Fibroblast of peridontal ligament (primary cell): ENCODE measurements at regions not wholly inside any gene's neighbourhood (a gene's known extent, or its start where the extent isn't known, plus 50 kb on each side); places are given as distances from the start of the nearest gene placed in this dataset.
"Not testable (repeated sequence)": the region's sequence is repeated elsewhere in the genome, so short reads cannot be mapped to it uniquely, and the experiment has no call there.

Experiments used
- DNase-seq: peaks from one replicate; pipeline ENCODE4 v3.0.0-alpha.2; 2010; ENCODE audit errors: extremely low read depth

- no peak for DNase-seq
These were observed 237.2 kb downstream of the ASMT start for GRCh38 chrX:1852082-1852481.

GRCh38 chrX:1853447-1853846, 238.6 kb downstream of the ASMT start:
- DNase-seq, result no peak

- no peak for DNase-seq
These were observed 239.1 kb downstream of the ASMT start for GRCh38 chrX:1853916-1854315.

- not testable (repeated sequence) for DNase-seq
These were observed 240.0 kb downstream of the ASMT start for GRCh38 chrX:1854861-1855260.

GRCh38 chrX:1859266-1859665, 244.4 kb downstream of the ASMT start:
- not testable (repeated sequence) for DNase-seq

- no peak for DNase-seq
These were observed 246.2 kb downstream of the ASMT start for GRCh38 chrX:1860936-1861594.

GRCh38 chrX:1863995-1864394, 249.1 kb downstream of the ASMT start:
- not testable (repeated sequence) for DNase-seq

- peak; percentile 16 for DNase-seq
These were observed 255.6 kb downstream of the ASMT start for GRCh38 chrX:1870421-1870820.

- no peak for DNase-seq
These were observed 257.0 kb downstream of the ASMT start for GRCh38 chrX:1871887-1872286.

- DNase-seq, result no peak
These were observed 258.8 kb downstream of the ASMT start for GRCh38 chrX:1873671-1874070.

GRCh38 chrX:1874416-1874815, 259.6 kb downstream of the ASMT start:
- no peak for DNase-seq

GRCh38 chrX:1874899-1875298, 260.0 kb downstream of the ASMT start:
- DNase-seq, result no peak

GRCh38 chrX:1876041-1876440, 261.2 kb downstream of the ASMT start:
- no peak for DNase-seq

- DNase-seq, result no peak
These were observed 262.9 kb downstream of the ASMT start for GRCh38 chrX:1877780-1878179.

GRCh38 chrX:1880884-1881817, 266.3 kb downstream of the ASMT start:
- not testable (repeated sequence) for DNase-seq

- no peak for DNase-seq
These were observed 268.9 kb downstream of the ASMT start for GRCh38 chrX:1883772-1884171.

GRCh38 chrX:1884446-1884845, 269.6 kb downstream of the ASMT start:
- DNase-seq, result no peak

- DNase-seq, result no peak
These were observed 270.3 kb downstream of the ASMT start for GRCh38 chrX:1885116-1885515.

- DNase-seq, result not testable (repeated sequence)
These were observed 273.4 kb downstream of the ASMT start for GRCh38 chrX:1888305-1888704.

- DNase-seq, result no peak
These were observed 279.1 kb downstream of the ASMT start for GRCh38 chrX:1894026-1894294.

GRCh38 chrX:1894740-1895139, 279.9 kb downstream of the ASMT start:
- DNase-seq, result no peak

- no peak for DNase-seq
These were observed 280.7 kb downstream of the ASMT start for GRCh38 chrX:1895583-1895982.

- no peak for DNase-seq
These were observed 285.0 kb downstream of the ASMT start for GRCh38 chrX:1899841-1900240.

GRCh38 chrX:1902901-1903235, 288.0 kb downstream of the ASMT start:
- DNase-seq, result no peak
